Left ventricle myocardium inferior (tissue), 1 donor: ENCODE measurements at regions not wholly inside any gene's neighbourhood (a gene's known extent, or its start where the extent isn't known, plus 50 kb on each side); places are given as distances from the start of the nearest gene placed in this dataset.

Experiments
- DNase-seq: peaks from one replicate; pipeline ENCODE4 v3.0.0-alpha.2; 2020
- H3K27ac ChIP-seq: fragments of 200-600 bp; replicated peaks from 2 replicates; pipeline ENCODE4 v1.8.0; 2021
- H3K27me3 ChIP-seq: fragments of 200-600 bp; 2 replicates; pipeline ENCODE4 v1.8.0; 2021; ENCODE audit warnings: low read depth
- H3K36me3 ChIP-seq: fragments of 200-600 bp; 2 replicates; pipeline ENCODE4 v1.8.0; 2021
- H3K4me1 ChIP-seq: fragments of 200-600 bp; 2 replicates; pipeline ENCODE4 v1.8.0; 2021
- H3K4me3 ChIP-seq: fragments of 200-600 bp; 2 replicates; pipeline ENCODE4 v1.8.0; 2021; ENCODE audit warnings: mild to moderate bottlenecking, moderate library complexity
- H3K9me3 ChIP-seq: fragments of 200-600 bp; replicated peaks from 2 replicates; pipeline ENCODE4 v1.8.0; 2021
- CTCF ChIP-seq: fragments of 200-600 bp; IDR thresholded peaks from 2 replicates; pipeline ENCODE4 v1.8.0; 2021; ENCODE audit warnings: antibody characterized with exemption, mild to moderate bottlenecking, borderline replicate concordance
- intact Hi-C: fragments of 100-400 bp; cut with micrococcal nuclease; formaldehyde crosslinking; loops from one replicate; pipeline ENCODE4 v1.11.0; 2022
- donor health status: DM: no; HTN: yes; CAD: no; lungs with severe emphysema.

- no peak for TF ChIP-seq CTCF
- intact Hi-C loops, result no loop called here
- Histone ChIP-seq H3K27me3 (no peaks in the 10 kb centered on the region), H3K9me3 (no peaks in the 10 kb centered on the region), H3K36me3 (no peaks in the 10 kb centered on the region), H3K4me3 (no peak overlapping the region), H3K4me1 (peaks cover 7% of the 10 kb centered on the region), H3K27ac (no peak overlapping the region)
- DNase-seq, result no peak
These were observed 589.4 kb upstream of the WWC1 start for GRCh38 chr5:167702014-167702413.

GRCh38 chr5:167708449-167708848 lies 583.0 kb upstream of the WWC1 start:
- Histone ChIP-seq H3K27ac (no peak overlapping the region), H3K9me3 (no peaks in the 10 kb centered on the region), H3K36me3 (no peaks in the 10 kb centered on the region), H3K4me3 (no peak overlapping the region), H3K27me3 (no peaks in the 10 kb centered on the region), H3K4me1 (no peaks in the 10 kb centered on the region)
- TF ChIP-seq CTCF, result peak; percentile 29
- intact Hi-C loops, result no loop called here
- no peak for DNase-seq

- Histone ChIP-seq H3K27ac (no peak overlapping the region), H3K4me1 (no peaks in the 10 kb centered on the region)
- intact Hi-C loops, result no loop called here
These were observed 581.8 kb upstream of the WWC1 start for GRCh38 chr5:167709625-167710024.

GRCh38 chr5:167710444-167711073 lies 580.9 kb upstream of the WWC1 start:
- Histone ChIP-seq H3K27me3 (no peaks in the 10 kb centered on the region), H3K4me1 (no peaks in the 10 kb centered on the region), H3K9me3 (no peaks in the 10 kb centered on the region), H3K36me3 (no peaks in the 10 kb centered on the region), H3K27ac (no peak overlapping the region), H3K4me3 (no peak overlapping the region)
- intact Hi-C loops, result no loop called here
- DNase-seq, result no peak
- no peak for TF ChIP-seq CTCF

More at GRCh38 chr5:167709625-167710024, 581.8 kb upstream of the WWC1 start:
- Histone ChIP-seq H3K27me3 (no peaks in the 10 kb centered on the region), H3K9me3 (no peaks in the 10 kb centered on the region), H3K36me3 (no peaks in the 10 kb centered on the region), H3K4me3 (no peak overlapping the region)
- no peak for TF ChIP-seq CTCF
- no peak for DNase-seq

- no peaks in the 10 kb centered on the region for H3K36me3 ChIP-seq
- no peak for DNase-seq
- TF ChIP-seq CTCF, result no peak
- intact Hi-C loops, result no loop called here
- H3K27me3 ChIP-seq, result no peaks in the 10 kb centered on the region
- no peaks in the 10 kb centered on the region for H3K4me1 ChIP-seq
- H3K27ac ChIP-seq, result no peak overlapping the region
- no peaks in the 10 kb centered on the region for H3K9me3 ChIP-seq
- H3K4me3 ChIP-seq, result no peak overlapping the region
These were observed 578.4 kb upstream of the WWC1 start for GRCh38 chr5:167712986-167713585.
